Esophagus squamous epithelium (tissue), 4 donors: ENCODE measurements at regions not wholly inside any gene's neighbourhood (a gene's known extent, or its start where the extent isn't known, plus 50 kb on each side); places are given as distances from the start of the nearest gene placed in this dataset.

ENCODE experiments used
- POLR2A ChIP-seq, 4 donors: fragments of 450-650 bp; IDR thresholded peaks; one replicate each; pipeline ENCODE4 v1.6.1; 2017; ENCODE audit warnings: antibody characterized with exemption in 4 of 4, mild to moderate bottlenecking in 4 of 4, moderate library complexity in 3 of 4
- TF ChIP-seq, protein P1 (sequence below), 6 experiments: fragments of 450-650 bp in 4 of 6; fragments of 200-600 bp in 2 of 6; sonication (generic) in 2 of 6; IDR thresholded peaks; one replicate each; pipeline ENCODE4 v1.5.1; 2016 to 2019; ENCODE audit warnings: antibody characterized with exemption in 6 of 6, mild to moderate bottlenecking in 4 of 6, moderate library complexity in 4 of 6

DNA sequence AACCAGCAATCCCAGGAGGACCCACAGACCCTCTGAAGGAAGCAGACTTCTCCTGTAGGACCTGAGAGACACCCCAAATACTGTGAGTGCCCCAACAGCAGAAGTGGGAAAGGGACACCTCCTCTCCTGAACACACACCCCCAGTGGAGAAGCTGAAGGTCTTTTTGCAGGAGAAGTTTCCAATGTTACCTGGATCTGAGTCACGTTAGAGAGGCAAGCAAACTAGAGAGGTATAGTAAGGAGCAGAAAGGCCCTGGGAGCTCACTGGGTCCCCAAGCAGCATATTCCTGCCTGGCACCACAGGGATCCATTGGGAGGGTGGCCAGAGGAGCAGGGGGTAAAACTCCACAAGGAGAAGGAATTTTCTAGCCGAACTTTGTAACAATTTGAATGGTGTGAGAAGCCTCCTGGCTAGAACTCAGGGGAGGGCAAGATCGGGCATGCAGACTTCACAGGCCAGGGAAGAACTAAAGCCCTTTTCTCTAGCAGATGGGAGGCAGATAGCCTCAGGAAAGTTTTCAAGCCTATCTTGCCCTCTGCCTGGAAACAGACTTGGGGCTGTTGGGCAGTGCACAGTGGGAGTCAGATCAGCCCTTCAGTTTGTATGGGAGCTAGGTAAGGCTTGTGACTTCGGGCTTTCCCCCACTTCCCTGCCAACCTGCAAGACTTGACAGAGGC is 68.2 kb upstream of the SSTR4 start:
- TF ChIP-seq, protein P1, sequence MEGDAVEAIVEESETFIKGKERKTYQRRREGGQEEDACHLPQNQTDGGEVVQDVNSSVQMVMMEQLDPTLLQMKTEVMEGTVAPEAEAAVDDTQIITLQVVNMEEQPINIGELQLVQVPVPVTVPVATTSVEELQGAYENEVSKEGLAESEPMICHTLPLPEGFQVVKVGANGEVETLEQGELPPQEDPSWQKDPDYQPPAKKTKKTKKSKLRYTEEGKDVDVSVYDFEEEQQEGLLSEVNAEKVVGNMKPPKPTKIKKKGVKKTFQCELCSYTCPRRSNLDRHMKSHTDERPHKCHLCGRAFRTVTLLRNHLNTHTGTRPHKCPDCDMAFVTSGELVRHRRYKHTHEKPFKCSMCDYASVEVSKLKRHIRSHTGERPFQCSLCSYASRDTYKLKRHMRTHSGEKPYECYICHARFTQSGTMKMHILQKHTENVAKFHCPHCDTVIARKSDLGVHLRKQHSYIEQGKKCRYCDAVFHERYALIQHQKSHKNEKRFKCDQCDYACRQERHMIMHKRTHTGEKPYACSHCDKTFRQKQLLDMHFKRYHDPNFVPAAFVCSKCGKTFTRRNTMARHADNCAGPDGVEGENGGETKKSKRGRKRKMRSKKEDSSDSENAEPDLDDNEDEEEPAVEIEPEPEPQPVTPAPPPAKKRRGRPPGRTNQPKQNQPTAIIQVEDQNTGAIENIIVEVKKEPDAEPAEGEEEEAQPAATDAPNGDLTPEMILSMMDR (IDR thresholded peaks at IDR 0.05): no peak
- no peak for TF ChIP-seq POLR2A (IDR thresholded peaks at IDR 0.05)
